HepG2 (cell line): ENCODE measurements at regions not wholly inside any gene's neighbourhood (a gene's known extent, or its start where the extent isn't known, plus 50 kb on each side); places are given as distances from the start of the nearest gene placed in this dataset.
A peak's percentile ranks its signal among the peaks of the same experiment; 100 is the strongest.

Source experiments
- GABPB1 ChIP-seq: IDR thresholded peaks from 2 replicates; pipeline ENCODE4 v1.6.1; 2016; ENCODE audit warnings: mild to moderate bottlenecking, missing genetic modification reagents, moderate library complexity, missing compliant biosample characterization
- JUN ChIP-seq: sonication (generic); formaldehyde crosslinking; IDR thresholded peaks from 2 replicates; pipeline ENCODE4 v1.4.0; 2020; ENCODE audit warnings: mild to moderate bottlenecking, missing genetic modification reagents
- MED8 ChIP-seq: sonication (generic); formaldehyde crosslinking; IDR thresholded peaks from 2 replicates; pipeline ENCODE4 v1.8.1; 2023; ENCODE audit warnings: mild to moderate bottlenecking, missing genetic modification reagents; ENCODE audit not compliant: insufficient replicate concordance
- PLSCR1 ChIP-seq: sonication (generic); formaldehyde crosslinking; IDR thresholded peaks from 2 replicates; pipeline ENCODE4 v1.5.0; 2020; ENCODE audit warnings: missing genetic modification reagents, mild to moderate bottlenecking, borderline replicate concordance
- XRCC5 ChIP-seq: fragments of 200-400 bp; formaldehyde crosslinking; optimal IDR thresholded peaks from 2 replicates; pipeline ENCODE3; 2017; ENCODE audit warnings: mild to moderate bottlenecking, low read length
- ZBTB1 ChIP-seq: sonication (generic); formaldehyde crosslinking; IDR thresholded peaks from 2 replicates; pipeline ENCODE4 v1.4.0; 2020; ENCODE audit warnings: missing genetic modification reagents, borderline replicate concordance
- ZGPAT ChIP-seq: IDR thresholded peaks from 2 replicates; pipeline ENCODE4 v1.6.1; 2016; ENCODE audit warnings: mild to moderate bottlenecking
- ZNF225 ChIP-seq: sonication (generic); formaldehyde crosslinking; IDR thresholded peaks from 2 replicates; pipeline ENCODE4 v1.4.0; 2020; ENCODE audit warnings: mild to moderate bottlenecking, missing genetic modification reagents
- ZNF382 ChIP-seq: sonication (generic); formaldehyde crosslinking; IDR thresholded peaks from 2 replicates; pipeline ENCODE4 v1.5.0; 2020; ENCODE audit warnings: missing genetic modification reagents, mild to moderate bottlenecking, borderline replicate concordance
- ZNF672 ChIP-seq: sonication (generic); formaldehyde crosslinking; IDR thresholded peaks from 2 replicates; pipeline ENCODE4 v1.8.1; 2022; ENCODE audit warnings: missing genetic modification reagents
- ZNF737 ChIP-seq: sonication (generic); formaldehyde crosslinking; IDR thresholded peaks from 2 replicates; pipeline ENCODE4 v1.5.0; 2020; ENCODE audit warnings: missing genetic modification reagents, mild to moderate bottlenecking, borderline replicate concordance
- ZNF75D ChIP-seq: sonication (generic); formaldehyde crosslinking; IDR thresholded peaks from 2 replicates; pipeline ENCODE4 v1.8.1; 2023; ENCODE audit warnings: missing genetic modification reagents, mild to moderate bottlenecking, borderline replicate concordance
- ZXDC ChIP-seq: sonication (generic); formaldehyde crosslinking; IDR thresholded peaks from 2 replicates; pipeline ENCODE4 v1.5.0; 2020; ENCODE audit warnings: mild to moderate bottlenecking, missing genetic modification reagents
- TF ChIP-seq, protein P1 (sequence below): sonication (generic); formaldehyde crosslinking; IDR thresholded peaks from 2 replicates; pipeline ENCODE4 v1.4.0; 2020; ENCODE audit warnings: mild to moderate bottlenecking, low read depth, missing genetic modification reagents
- TF ChIP-seq, protein P2 (sequence below), 2 experiments: sonication (generic) in 1 of 2; formaldehyde crosslinking in 1 of 2; IDR thresholded peaks; 2 replicates each; pipeline versions ENCODE4 v1.4.0 to v1.6.1; 2016 to 2020; ENCODE audit warnings: borderline replicate concordance in 1 of 2, low read depth in 1 of 2, mild to moderate bottlenecking in 1 of 2, missing genetic modification reagents in 1 of 2

DNA sequence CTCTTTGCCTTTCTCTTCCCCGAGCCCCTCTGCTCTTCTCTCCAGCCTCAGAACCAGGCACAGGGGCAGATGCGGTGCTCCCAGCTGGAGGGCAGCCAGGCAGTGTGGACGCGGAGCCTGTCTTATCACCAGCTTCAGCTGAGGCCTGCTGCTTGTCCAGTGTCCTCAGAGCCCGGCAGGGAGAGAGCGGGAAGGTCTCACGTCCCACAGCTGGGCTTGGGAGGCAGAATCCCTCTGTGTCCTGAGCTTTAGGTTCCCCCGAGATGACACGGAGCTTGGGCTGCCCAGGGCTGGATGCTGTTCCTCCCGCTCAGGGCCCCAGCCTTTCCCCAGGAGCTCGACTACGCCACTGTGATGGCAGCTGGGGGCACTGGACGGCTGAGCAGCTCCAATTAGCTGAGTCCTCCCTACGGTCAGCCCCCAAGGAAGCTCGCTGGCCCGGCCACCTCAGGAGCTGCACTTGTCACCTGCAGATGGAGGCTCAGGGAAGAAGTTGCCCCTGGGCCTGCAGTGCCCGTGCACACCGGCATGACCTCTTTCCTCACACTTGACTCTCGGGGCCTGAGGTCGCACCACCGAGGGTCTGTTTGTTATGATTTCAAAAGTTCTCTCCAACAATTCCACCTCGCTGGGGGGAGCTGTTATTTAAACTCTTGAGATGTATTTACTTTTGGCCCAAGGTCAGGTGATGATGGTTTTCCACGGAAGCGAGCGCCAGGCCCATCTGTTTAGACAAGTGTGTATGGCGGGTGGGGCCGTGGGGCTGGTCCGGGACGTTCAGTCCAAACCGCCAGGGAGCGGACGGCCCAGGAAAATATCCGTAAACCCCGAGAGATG, 127.3 kb downstream of the SIK1 start (continued):
- TF ChIP-seq JUN (CRISPR knock-in tag), result no peak
- TF ChIP-seq PLSCR1 (CRISPR knock-in tag), result no peak
- no peak for TF ChIP-seq ZBTB1 (CRISPR knock-in tag)
- TF ChIP-seq MED8 (CRISPR knock-in tag), result no peak
- no peak for TF ChIP-seq XRCC5
- TF ChIP-seq GABPB1 (CRISPR knock-in tag), result peak; percentile 39
- TF ChIP-seq, protein P1, sequence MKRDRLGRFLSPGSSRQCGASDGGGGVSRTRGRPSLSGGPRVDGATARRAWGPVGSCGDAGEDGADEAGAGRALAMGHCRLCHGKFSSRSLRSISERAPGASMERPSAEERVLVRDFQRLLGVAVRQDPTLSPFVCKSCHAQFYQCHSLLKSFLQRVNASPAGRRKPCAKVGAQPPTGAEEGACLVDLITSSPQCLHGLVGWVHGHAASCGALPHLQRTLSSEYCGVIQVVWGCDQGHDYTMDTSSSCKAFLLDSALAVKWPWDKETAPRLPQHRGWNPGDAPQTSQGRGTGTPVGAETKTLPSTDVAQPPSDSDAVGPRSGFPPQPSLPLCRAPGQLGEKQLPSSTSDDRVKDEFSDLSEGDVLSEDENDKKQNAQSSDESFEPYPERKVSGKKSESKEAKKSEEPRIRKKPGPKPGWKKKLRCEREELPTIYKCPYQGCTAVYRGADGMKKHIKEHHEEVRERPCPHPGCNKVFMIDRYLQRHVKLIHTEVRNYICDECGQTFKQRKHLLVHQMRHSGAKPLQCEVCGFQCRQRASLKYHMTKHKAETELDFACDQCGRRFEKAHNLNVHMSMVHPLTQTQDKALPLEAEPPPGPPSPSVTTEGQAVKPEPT (CRISPR knock-in tag), result no peak
- TF ChIP-seq ZNF672 (CRISPR knock-in tag), result no peak
- TF ChIP-seq, protein P2, sequence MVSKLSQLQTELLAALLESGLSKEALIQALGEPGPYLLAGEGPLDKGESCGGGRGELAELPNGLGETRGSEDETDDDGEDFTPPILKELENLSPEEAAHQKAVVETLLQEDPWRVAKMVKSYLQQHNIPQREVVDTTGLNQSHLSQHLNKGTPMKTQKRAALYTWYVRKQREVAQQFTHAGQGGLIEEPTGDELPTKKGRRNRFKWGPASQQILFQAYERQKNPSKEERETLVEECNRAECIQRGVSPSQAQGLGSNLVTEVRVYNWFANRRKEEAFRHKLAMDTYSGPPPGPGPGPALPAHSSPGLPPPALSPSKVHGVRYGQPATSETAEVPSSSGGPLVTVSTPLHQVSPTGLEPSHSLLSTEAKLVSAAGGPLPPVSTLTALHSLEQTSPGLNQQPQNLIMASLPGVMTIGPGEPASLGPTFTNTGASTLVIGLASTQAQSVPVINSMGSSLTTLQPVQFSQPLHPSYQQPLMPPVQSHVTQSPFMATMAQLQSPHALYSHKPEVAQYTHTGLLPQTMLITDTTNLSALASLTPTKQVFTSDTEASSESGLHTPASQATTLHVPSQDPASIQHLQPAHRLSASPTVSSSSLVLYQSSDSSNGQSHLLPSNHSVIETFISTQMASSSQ (IDR thresholded peaks at IDR 0.05; ENCODE audit: low read depth), result no peak
- TF ChIP-seq, protein P2 (CRISPR knock-in tag; IDR thresholded peaks at IDR 0.05; ENCODE audit: borderline replicate concordance), result 0 out of 2 replicates have a peak, but pooled peaks have one; percentile 50
- TF ChIP-seq ZNF737 (CRISPR knock-in tag), result no peak
- TF ChIP-seq ZNF75D (CRISPR knock-in tag), result no peak
- TF ChIP-seq ZNF225 (CRISPR knock-in tag), result no peak
- TF ChIP-seq ZXDC (CRISPR knock-in tag), result 0 out of 2 replicates have a peak, but pooled peaks have one; percentile 49
- TF ChIP-seq ZGPAT (CRISPR knock-in tag), result peak; percentile 57; the same call in 1 of the 2 replicates
- TF ChIP-seq ZNF382 (CRISPR knock-in tag), result no peak
